ENCODE measurements at regions not wholly inside any gene's neighbourhood (a gene's known extent, or its start where the extent isn't known, plus 50 kb on each side); places are given as distances from the start of the nearest gene placed in this dataset.
"Not testable (repeated sequence)": the region's sequence is repeated elsewhere in the genome, so short reads cannot be mapped to it uniquely, and the experiment has no call there.

- no peak overlapping the region for H3K27ac ChIP-seq
- TF ChIP-seq CTCF (conservative IDR thresholded peaks at IDR 0.05) (no peak), ZFX (IDR thresholded peaks at IDR 0.05) (no peak)
Observed at GRCh38 chr9:74032421-74032820, 464.7 kb upstream of the RORB start.

DNA sequence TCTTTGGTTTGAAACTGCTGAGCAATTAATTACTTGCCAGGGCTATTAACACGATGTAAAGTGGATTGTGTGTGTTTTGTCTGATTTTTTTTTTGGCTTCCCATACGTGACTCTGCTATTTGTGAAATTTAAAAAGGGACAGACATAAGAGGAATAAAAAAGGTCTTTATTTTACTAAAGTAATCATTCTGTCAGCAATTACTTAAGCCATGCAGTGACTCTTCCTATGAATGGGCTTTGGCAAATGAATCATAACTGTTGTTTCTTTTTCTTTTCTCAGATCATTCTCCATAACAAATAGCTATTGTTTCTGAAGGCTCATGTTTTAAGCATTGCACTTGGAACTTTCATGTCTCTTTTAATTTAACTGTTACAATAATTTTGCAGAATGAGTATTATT, 461.3 kb upstream of the RORB start:
- TF ChIP-seq CTCF (conservative IDR thresholded peaks at IDR 0.05): no peak
- no peak for TF ChIP-seq ZFX (IDR thresholded peaks at IDR 0.05)
- H3K27ac ChIP-seq: no peak overlapping the region

GRCh38 chr9:74036549-74037231, 460.4 kb upstream of the RORB start:
- TF ChIP-seq ZFX (IDR thresholded peaks at IDR 0.05) (no peak), CTCF (conservative IDR thresholded peaks at IDR 0.05) (no peak)

GRCh38 chr9:74037274-74037673, 459.9 kb upstream of the RORB start:
- H3K27ac ChIP-seq: no peak overlapping the region
- no peak for TF ChIP-seq ZFX (IDR thresholded peaks at IDR 0.05)
- no peak for TF ChIP-seq CTCF (conservative IDR thresholded peaks at IDR 0.05)

More at GRCh38 chr9:74036549-74037231, 460.4 kb upstream of the RORB start:
- no peak overlapping the region for H3K27ac ChIP-seq

GRCh38 chr9:74041588-74041987, 455.5 kb upstream of the RORB start:
- TF ChIP-seq CTCF (conservative IDR thresholded peaks at IDR 0.05): no peak
- TF ChIP-seq ZFX (IDR thresholded peaks at IDR 0.05): no peak
- no peak overlapping the region for H3K27ac ChIP-seq

GRCh38 chr9:74044844-74045243, 452.3 kb upstream of the RORB start:
- H3K27ac ChIP-seq: no peak overlapping the region
- TF ChIP-seq ZFX (IDR thresholded peaks at IDR 0.05) (no peak), CTCF (conservative IDR thresholded peaks at IDR 0.05) (no peak)

- H3K27ac ChIP-seq: no peak overlapping the region
- TF ChIP-seq CTCF (conservative IDR thresholded peaks at IDR 0.05): no peak
- TF ChIP-seq ZFX (IDR thresholded peaks at IDR 0.05): no peak
Observed at GRCh38 chr9:74056023-74056422, 441.1 kb upstream of the RORB start.

DNA sequence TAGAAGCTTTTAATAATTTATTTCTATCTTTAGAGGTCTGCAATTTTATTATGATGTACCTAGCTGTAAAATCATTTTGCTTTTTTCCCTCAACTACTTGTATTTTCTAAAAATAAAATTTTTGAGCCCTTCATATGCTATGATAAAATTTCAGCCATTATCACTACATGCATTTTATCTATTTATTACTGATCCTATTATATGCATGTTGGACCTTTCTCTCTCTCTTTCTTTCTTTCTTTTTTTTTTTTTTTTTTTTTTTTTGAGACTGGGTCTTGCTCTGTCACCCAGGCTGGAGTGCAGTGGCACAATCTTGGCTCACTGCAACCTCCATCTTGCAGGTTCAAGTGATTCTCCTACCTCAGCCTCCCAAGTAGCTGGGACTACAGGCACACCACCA, 440.1 kb upstream of the RORB start:
- H3K27ac ChIP-seq: not testable (repeated sequence)

All from C4-2B (cell line).